Suprapubic skin (tissue), 3 donors: ENCODE measurements at regions not wholly inside any gene's neighbourhood (a gene's known extent, or its start where the extent isn't known, plus 50 kb on each side); places are given as distances from the start of the nearest gene placed in this dataset.

Source experiments
- CTCF ChIP-seq, 2 donors: fragments of 200-600 bp in 1 of 2; fragments of 450-650 bp in 1 of 2; sonication (generic) in 1 of 2; IDR thresholded peaks; one replicate each; pipeline ENCODE4 v1.5.1; 2016 to 2019; ENCODE audit warnings: antibody characterized with exemption in 2 of 2, mild to moderate bottlenecking in 1 of 2, moderate library complexity in 1 of 2
- POLR2A ChIP-seq, 2 donors: fragments of 450-650 bp; IDR thresholded peaks; one replicate each; pipeline ENCODE4 v1.6.1; 2017; ENCODE audit warnings: antibody characterized with exemption in 2 of 2, mild to moderate bottlenecking in 2 of 2, moderate library complexity in 2 of 2

- no peak for TF ChIP-seq CTCF (IDR thresholded peaks at IDR 0.05)
- no peak for TF ChIP-seq POLR2A (IDR thresholded peaks at IDR 0.05)
Measured at GRCh38 chr16:51290442-51291285, 139.6 kb upstream of the SALL1 start.
